GM21390 (cell line): ENCODE measurements at regions not wholly inside any gene's neighbourhood (a gene's known extent, or its start where the extent isn't known, plus 50 kb on each side); places are given as distances from the start of the nearest gene placed in this dataset.
"Not testable (repeated sequence)": the region's sequence is repeated elsewhere in the genome, so short reads cannot be mapped to it uniquely, and the experiment has no call there.

Source experiments
- ATAC-seq: cut with Tn5 transposase; IDR thresholded peaks from one replicate; pipeline ENCODE4 v1.9.1; 2021; ENCODE audit not compliant: unreplicated experiment

- not testable (repeated sequence) for ATAC-seq
These were observed 421.8 kb downstream of the CSNK1G3 start for GRCh38 chr5:123933812-123934211.

GRCh38 chr5:123929055-123929474 lies 417.1 kb downstream of the CSNK1G3 start:
- ATAC-seq = peak; percentile 85

DNA sequence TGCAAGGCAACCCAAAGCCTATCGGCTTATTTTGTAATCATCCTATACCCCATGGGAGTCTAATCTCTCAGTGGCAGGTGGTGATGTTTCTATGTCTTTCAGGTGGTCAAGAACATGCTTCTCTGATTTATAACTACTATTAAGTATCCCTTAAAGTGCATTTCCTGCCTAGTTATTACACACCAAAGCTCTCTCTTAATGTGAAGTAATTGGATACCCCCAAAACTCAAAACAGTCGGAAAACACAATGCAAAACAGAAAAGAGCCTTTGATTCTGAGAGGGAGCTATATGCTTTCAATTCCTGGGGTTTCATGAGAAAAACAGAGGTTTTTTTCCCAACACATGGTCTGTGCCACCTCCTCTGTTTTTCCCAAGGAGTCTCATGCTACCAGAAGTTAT lies 416.4 kb downstream of the CSNK1G3 start:
- no peak for ATAC-seq

DNA sequence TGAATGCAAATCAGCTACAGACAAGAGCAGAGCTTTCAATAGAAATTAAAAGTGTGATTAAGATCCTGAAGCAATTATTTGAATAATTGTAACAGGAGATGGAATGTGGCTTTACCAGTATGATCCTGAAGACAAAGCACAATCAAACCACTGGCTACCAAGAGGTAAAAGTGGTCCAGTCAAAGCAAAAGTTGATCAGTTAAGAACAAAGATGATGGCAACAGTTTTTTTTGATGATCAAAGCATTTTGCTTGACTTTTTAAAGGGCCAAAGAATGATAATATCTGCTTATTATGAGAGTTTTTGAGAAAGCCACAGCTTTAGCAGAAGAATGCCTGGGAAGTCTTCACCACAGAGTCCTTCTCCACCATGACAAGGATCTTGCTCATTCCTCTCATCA lies 409.2 kb downstream of the CSNK1G3 start:
- no peak for ATAC-seq

- no peak for ATAC-seq
These were observed 404.6 kb downstream of the CSNK1G3 start for GRCh38 chr5:123916345-123917121.

DNA sequence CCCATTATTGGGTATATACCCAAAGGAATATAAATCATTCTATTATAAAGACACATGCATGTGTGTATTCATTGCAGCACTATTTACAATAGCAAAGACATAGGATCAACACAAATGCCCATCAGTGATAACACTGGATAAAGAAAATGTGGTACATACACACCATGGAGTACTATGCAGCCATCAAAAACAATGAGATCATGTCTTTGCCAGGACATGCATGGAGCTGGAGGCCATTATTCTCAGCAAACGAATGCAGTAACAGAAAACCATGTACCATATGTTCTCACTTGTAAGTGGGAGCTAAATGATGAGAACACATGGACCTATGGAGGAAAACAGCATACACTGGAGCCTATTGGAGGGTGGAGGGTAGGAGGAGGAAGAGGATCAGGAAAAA lies 402.4 kb downstream of the CSNK1G3 start:
- no peak for ATAC-seq

GRCh38 chr5:123907349-123907748 lies 395.4 kb downstream of the CSNK1G3 start:
- peak; percentile 65 for ATAC-seq

- ATAC-seq = peak; percentile 61
These were observed 394.8 kb downstream of the CSNK1G3 start for GRCh38 chr5:123906698-123907295.

GRCh38 chr5:123885081-123885480 lies 373.1 kb downstream of the CSNK1G3 start:
- ATAC-seq = no peak

DNA sequence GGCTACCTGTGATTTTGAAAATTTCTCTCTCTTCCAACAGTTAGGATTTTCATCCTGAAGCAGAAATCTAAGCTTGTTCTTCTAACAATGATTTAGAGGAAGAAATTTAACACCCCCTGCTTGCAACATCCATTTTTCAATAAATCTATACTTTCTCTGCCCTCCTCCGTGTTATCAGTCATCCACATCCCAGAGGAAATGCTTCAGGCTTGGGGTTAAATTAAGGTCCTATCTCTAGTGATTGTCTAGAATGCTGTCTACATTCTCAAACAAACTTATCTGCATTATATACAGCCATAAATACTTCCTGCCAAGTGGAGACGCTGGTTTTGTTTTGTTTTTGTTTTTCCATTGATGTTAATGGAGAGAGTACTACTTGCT lies 371.0 kb downstream of the CSNK1G3 start:
- ATAC-seq = no peak

DNA sequence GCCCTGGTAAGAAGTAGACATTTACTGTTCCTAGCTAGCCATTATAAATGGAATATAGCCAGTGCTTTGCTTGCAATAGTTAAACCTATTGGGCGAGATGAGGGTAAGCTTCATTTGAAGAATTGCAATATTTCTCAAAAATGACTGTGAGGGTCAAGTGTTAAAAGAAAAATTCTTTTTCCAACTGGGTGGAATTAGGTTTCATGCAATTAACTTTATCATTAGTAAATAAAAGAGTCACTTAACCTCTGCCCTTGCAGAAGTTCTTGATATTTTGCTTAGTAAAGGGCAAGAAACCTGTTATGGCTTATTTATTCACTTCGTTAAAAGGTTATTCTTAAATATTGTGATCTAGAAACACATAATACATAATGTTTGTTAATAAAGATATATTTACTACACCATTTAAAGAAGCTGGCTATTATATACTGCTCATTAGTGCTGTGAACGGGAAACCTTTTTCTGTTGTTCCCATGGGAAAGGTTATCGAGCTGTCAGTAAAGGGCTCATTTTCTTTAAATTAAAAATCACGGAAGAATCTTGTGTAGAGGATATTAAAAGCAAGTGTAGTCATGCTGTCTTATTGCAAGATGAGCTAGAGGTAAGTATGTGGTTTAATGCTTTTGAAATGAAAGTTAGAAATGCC lies 370.5 kb downstream of the CSNK1G3 start:
- no peak for ATAC-seq

- no peak for ATAC-seq
These were observed 369.8 kb downstream of the CSNK1G3 start for GRCh38 chr5:123881759-123882244.

GRCh38 chr5:123880875-123881274 lies 368.9 kb downstream of the CSNK1G3 start:
- ATAC-seq = no peak

- no peak for ATAC-seq
These were observed 367.1 kb downstream of the CSNK1G3 start for GRCh38 chr5:123879071-123879470.

GRCh38 chr5:123876276-123876790 lies 364.4 kb downstream of the CSNK1G3 start:
- ATAC-seq = no peak

GRCh38 chr5:123875561-123876275 lies 363.7 kb downstream of the CSNK1G3 start:
- ATAC-seq = no peak

GRCh38 chr5:123874600-123875201 lies 362.7 kb downstream of the CSNK1G3 start:
- ATAC-seq = no peak

DNA sequence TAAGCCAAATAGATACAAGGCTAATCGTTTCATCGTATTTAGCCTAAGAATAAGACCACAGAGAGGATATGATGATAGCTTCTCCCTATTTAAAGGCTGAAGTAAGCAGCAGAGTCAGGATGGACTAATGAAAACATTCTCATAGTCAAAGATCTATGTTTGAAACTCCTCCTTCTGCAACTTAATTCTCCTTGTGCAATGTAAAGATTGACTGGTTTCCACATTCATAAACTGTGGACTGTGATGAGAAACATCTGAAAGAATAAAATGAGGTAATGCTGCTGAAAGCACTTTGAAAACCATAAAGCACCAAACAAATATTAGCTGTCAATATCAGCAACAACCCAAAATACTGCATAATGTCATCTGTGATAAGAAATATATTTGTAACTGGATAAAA lies 361.9 kb downstream of the CSNK1G3 start:
- ATAC-seq = no peak

DNA sequence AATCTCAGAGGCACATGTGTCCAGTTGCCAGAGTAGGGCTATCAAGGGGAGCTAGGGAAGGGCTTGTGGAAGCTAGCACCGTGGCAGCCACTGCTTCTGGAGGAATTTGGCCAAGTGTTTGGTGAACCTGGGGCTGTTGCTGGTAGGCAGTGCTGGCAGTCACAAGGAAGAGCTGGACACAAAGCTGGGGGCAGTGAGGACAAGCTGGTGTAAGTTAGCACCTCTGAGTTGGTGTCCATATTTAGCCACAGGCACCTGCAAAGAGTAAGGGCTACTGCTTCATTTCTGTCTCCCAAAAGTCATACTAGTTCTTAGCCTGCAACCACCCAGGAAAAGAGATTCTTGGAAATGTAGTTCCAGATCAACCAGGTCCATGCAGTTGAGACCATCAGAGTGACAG lies 359.4 kb downstream of the CSNK1G3 start:
- no peak for ATAC-seq

GRCh38 chr5:123868881-123869280 lies 356.9 kb downstream of the CSNK1G3 start:
- ATAC-seq = no peak

DNA sequence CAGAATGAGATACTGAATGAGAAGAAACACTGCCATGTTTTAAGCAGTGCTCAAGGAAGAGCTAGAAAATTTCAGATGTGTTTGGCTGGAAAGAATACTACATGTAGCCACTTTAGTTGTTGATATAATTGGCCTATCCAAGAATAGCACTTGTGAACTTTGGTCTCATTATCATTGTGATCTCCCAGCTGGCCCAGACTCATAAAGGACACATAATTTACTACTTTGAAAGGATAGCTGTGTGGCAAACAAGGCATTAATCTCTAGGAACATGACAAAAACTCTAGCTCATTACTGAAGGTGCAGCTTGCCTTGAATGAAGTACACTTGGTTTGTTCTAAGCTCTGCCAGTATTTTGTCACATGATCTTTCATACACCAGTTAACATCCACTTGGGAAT lies 356.3 kb downstream of the CSNK1G3 start:
- ATAC-seq = no peak
